ENCODE measurements at regions not wholly inside any gene's neighbourhood (a gene's known extent, or its start where the extent isn't known, plus 50 kb on each side); places are given as distances from the start of the nearest gene placed in this dataset.
"Not testable (repeated sequence)": the region's sequence is repeated elsewhere in the genome, so short reads cannot be mapped to it uniquely, and the experiment has no call there.

- Histone ChIP-seq H3K9ac (ENCODE audit: low read depth, low read length) (no peak overlapping the region), H3K4me1 (ENCODE audit: insufficient read depth, low read length) (no peaks in the 10 kb centered on the region), H3K36me3 (ENCODE audit: insufficient read depth, low read length) (no peaks in the 10 kb centered on the region), H3K9me3 (ENCODE audit: control insufficient read depth, insufficient read depth, low read length) (no peaks in the 10 kb centered on the region)
Observed at GRCh38 chr6:62980724-62981123, 230.5 kb upstream of the FKBP1C start.

- H3K9me3 ChIP-seq (ENCODE audit: control insufficient read depth, insufficient read depth, low read length), result no peaks in the 10 kb centered on the region
- no peak overlapping the region for H3K9ac ChIP-seq (ENCODE audit: low read depth, low read length)
- no peaks in the 10 kb centered on the region for H3K4me1 ChIP-seq (ENCODE audit: insufficient read depth, low read length)
- no peaks in the 10 kb centered on the region for H3K36me3 ChIP-seq (ENCODE audit: insufficient read depth, low read length)
Observed at GRCh38 chr6:62982951-62983350, 228.3 kb upstream of the FKBP1C start.

- H3K9ac ChIP-seq (ENCODE audit: low read depth, low read length); H3K4me1 ChIP-seq (ENCODE audit: insufficient read depth, low read length); H3K9me3 ChIP-seq (ENCODE audit: control insufficient read depth, insufficient read depth, low read length); H3K36me3 ChIP-seq (ENCODE audit: insufficient read depth, low read length): not testable (repeated sequence)
Observed at GRCh38 chr6:62991696-62992095, 219.6 kb upstream of the FKBP1C start.

- Histone ChIP-seq H3K36me3 (ENCODE audit: insufficient read depth, low read length) (no peaks in the 10 kb centered on the region; the same call in 1 of the 2 replicates), H3K9me3 (ENCODE audit: control insufficient read depth, insufficient read depth, low read length) (no peaks in the 10 kb centered on the region), H3K9ac (ENCODE audit: low read depth, low read length) (no peak overlapping the region), H3K4me1 (ENCODE audit: insufficient read depth, low read length) (0 out of 2 replicates have a peak, but pooled peaks cover 1% of the 10 kb centered on the region)
Observed at GRCh38 chr6:62993951-62994350, 217.3 kb upstream of the FKBP1C start.

GRCh38 chr6:62998022-62998421 lies 213.2 kb upstream of the FKBP1C start:
- Histone ChIP-seq H3K36me3 (ENCODE audit: insufficient read depth, low read length) (no peaks in the 10 kb centered on the region), H3K4me1 (ENCODE audit: insufficient read depth, low read length) (peaks cover 13% of the 10 kb centered on the region), H3K9ac (ENCODE audit: low read depth, low read length) (no peak overlapping the region), H3K9me3 (ENCODE audit: control insufficient read depth, insufficient read depth, low read length) (no peaks in the 10 kb centered on the region)

- not testable (repeated sequence) for H3K9me3 ChIP-seq (ENCODE audit: control insufficient read depth, insufficient read depth, low read length); H3K36me3 ChIP-seq (ENCODE audit: insufficient read depth, low read length); H3K9ac ChIP-seq (ENCODE audit: low read depth, low read length)
- peaks cover 13% of the 10 kb centered on the region for H3K4me1 ChIP-seq (ENCODE audit: insufficient read depth, low read length)
Observed at GRCh38 chr6:62999242-62999641, 212.0 kb upstream of the FKBP1C start.

- H3K4me1 ChIP-seq (ENCODE audit: insufficient read depth, low read length), result peaks cover 13% of the 10 kb centered on the region
- H3K36me3 ChIP-seq (ENCODE audit: insufficient read depth, low read length), result no peaks in the 10 kb centered on the region
- no peak overlapping the region; the same call in 1 of the 2 replicates for H3K9ac ChIP-seq (ENCODE audit: low read depth, low read length)
- no peaks in the 10 kb centered on the region for H3K9me3 ChIP-seq (ENCODE audit: control insufficient read depth, insufficient read depth, low read length)
Observed at GRCh38 chr6:62999796-63000195, 211.5 kb upstream of the FKBP1C start.

GRCh38 chr6:63006018-63006417 lies 205.3 kb upstream of the FKBP1C start:
- not testable (repeated sequence) for H3K4me1 ChIP-seq (ENCODE audit: insufficient read depth, low read length); H3K9me3 ChIP-seq (ENCODE audit: control insufficient read depth, insufficient read depth, low read length); H3K9ac ChIP-seq (ENCODE audit: low read depth, low read length); H3K36me3 ChIP-seq (ENCODE audit: insufficient read depth, low read length)

GRCh38 chr6:63010962-63011361 lies 200.3 kb upstream of the FKBP1C start:
- H3K9ac ChIP-seq (ENCODE audit: low read depth, low read length); H3K36me3 ChIP-seq (ENCODE audit: insufficient read depth, low read length); H3K9me3 ChIP-seq (ENCODE audit: control insufficient read depth, insufficient read depth, low read length): not testable (repeated sequence)
- H3K4me1 ChIP-seq (ENCODE audit: insufficient read depth, low read length), result peaks cover 25% of the 10 kb centered on the region

GRCh38 chr6:63014290-63014689 lies 197.0 kb upstream of the FKBP1C start:
- H3K9ac ChIP-seq (ENCODE audit: low read depth, low read length), result no peak overlapping the region
- H3K9me3 ChIP-seq (ENCODE audit: control insufficient read depth, insufficient read depth, low read length), result no peaks in the 10 kb centered on the region
- no peaks in the 10 kb centered on the region for H3K36me3 ChIP-seq (ENCODE audit: insufficient read depth, low read length)
- peaks cover 25% of the 10 kb centered on the region for H3K4me1 ChIP-seq (ENCODE audit: insufficient read depth, low read length)

- Histone ChIP-seq H3K9me3 (ENCODE audit: control insufficient read depth, insufficient read depth, low read length) (no peaks in the 10 kb centered on the region), H3K9ac (ENCODE audit: low read depth, low read length) (no peak overlapping the region), H3K4me1 (ENCODE audit: insufficient read depth, low read length) (no peaks in the 10 kb centered on the region), H3K36me3 (ENCODE audit: insufficient read depth, low read length) (no peaks in the 10 kb centered on the region)
Observed at GRCh38 chr6:63022631-63023030, 188.6 kb upstream of the FKBP1C start.

- H3K36me3 ChIP-seq (ENCODE audit: insufficient read depth, low read length), result no peaks in the 10 kb centered on the region
Observed at GRCh38 chr6:63023726-63024125, 187.5 kb upstream of the FKBP1C start.

GRCh38 chr6:63049216-63049615 lies 162.1 kb upstream of the FKBP1C start:
- Histone ChIP-seq H3K36me3 (ENCODE audit: insufficient read depth, low read length) (no peaks in the 10 kb centered on the region), H3K9me3 (ENCODE audit: control insufficient read depth, insufficient read depth, low read length) (no peaks in the 10 kb centered on the region), H3K4me1 (ENCODE audit: insufficient read depth, low read length) (no peaks in the 10 kb centered on the region), H3K9ac (ENCODE audit: low read depth, low read length) (no peak overlapping the region)

More at GRCh38 chr6:63023726-63024125, 187.5 kb upstream of the FKBP1C start:
- H3K9ac ChIP-seq (ENCODE audit: low read depth, low read length), result no peak overlapping the region
- H3K4me1 ChIP-seq (ENCODE audit: insufficient read depth, low read length), result no peaks in the 10 kb centered on the region
- no peaks in the 10 kb centered on the region for H3K9me3 ChIP-seq (ENCODE audit: control insufficient read depth, insufficient read depth, low read length)

- not testable (repeated sequence) for H3K36me3 ChIP-seq (ENCODE audit: insufficient read depth, low read length); H3K4me1 ChIP-seq (ENCODE audit: insufficient read depth, low read length); H3K9me3 ChIP-seq (ENCODE audit: control insufficient read depth, insufficient read depth, low read length)
- peak overlapping the region; percentile 47; the same call in 1 of the 2 replicates for H3K9ac ChIP-seq (ENCODE audit: low read depth, low read length)
Observed at GRCh38 chr6:63053206-63053605, 158.1 kb upstream of the FKBP1C start.

- no peaks in the 10 kb centered on the region for H3K36me3 ChIP-seq (ENCODE audit: insufficient read depth, low read length)
- no peak overlapping the region; the same call in 1 of the 2 replicates for H3K9ac ChIP-seq (ENCODE audit: low read depth, low read length)
- peaks cover 2% of the 10 kb centered on the region for H3K9me3 ChIP-seq (ENCODE audit: control insufficient read depth, insufficient read depth, low read length)
- no peaks in the 10 kb centered on the region for H3K4me1 ChIP-seq (ENCODE audit: insufficient read depth, low read length)
Observed at GRCh38 chr6:63058601-63059000, 152.7 kb upstream of the FKBP1C start.
